HEK293 (cell line): ENCODE measurements at regions not wholly inside any gene's neighbourhood (a gene's known extent, or its start where the extent isn't known, plus 50 kb on each side); places are given as distances from the start of the nearest gene placed in this dataset.
"Not testable (repeated sequence)": the region's sequence is repeated elsewhere in the genome, so short reads cannot be mapped to it uniquely, and the experiment has no call there.

Experiments used
- CTCF ChIA-PET: fragments of 350-600 bp; formaldehyde crosslinking; extraction: SDS; loops from one replicate; lab custom pipeline; 2021; ENCODE audit warnings: antibody characterized with exemption; lab: Yijun Ruan, JAX
- POLR2A ChIA-PET: fragments of 300-600 bp; formaldehyde crosslinking; extraction: SDS; loops from one replicate; lab custom pipeline; 2020; ENCODE audit warnings: antibody characterized with exemption, inconsistent platforms; lab: Yijun Ruan, JAX
- H3K27ac ChIP-seq: fragments of 200-500 bp; sonication (Bioruptor generic); 2 replicates; pipeline ENCODE4 v1.5.1; 2014; ENCODE audit warnings: low read depth, low read length, control low read depth, inconsistent platforms; ENCODE audit errors: extremely low read depth
- H3K36me3 ChIP-seq, 2 experiments: fragments of 200-500 bp in 1 of 2; sonication (Bioruptor generic) in 1 of 2; 1 replicate in 1 of 2; 2 replicates in 1 of 2; pipeline ENCODE4 v1.5.1; 2014 to 2017; ENCODE audit warnings: inconsistent platforms in 2 of 2, low read length in 2 of 2; ENCODE audit not compliant: control insufficient read depth in 2 of 2, insufficient read depth in 1 of 2
- H3K4me1 ChIP-seq: fragments of 200-500 bp; sonication (Bioruptor generic); 2 replicates; pipeline ENCODE4 v1.5.1; 2014; ENCODE audit warnings: mild to moderate bottlenecking, low read length, inconsistent platforms; ENCODE audit not compliant: control insufficient read depth, insufficient read depth
- H3K4me3 ChIP-seq: 2 replicates; pipeline ENCODE4 v1.5.1; 2011; ENCODE audit warnings: low read depth, mild to moderate bottlenecking, control low read depth, low read length, moderate library complexity
- H3K9me3 ChIP-seq: fragments of 200-500 bp; sonication (Bioruptor generic); 2 replicates; pipeline ENCODE4 v1.5.1; 2014; ENCODE audit warnings: low read depth, low read length, inconsistent platforms; ENCODE audit not compliant: control insufficient read depth, insufficient read depth
- IKZF3 ChIP-seq: fragments of 450-650 bp; IDR thresholded peaks from 2 replicates; pipeline ENCODE4 v1.5.0; 2018; ENCODE audit warnings: missing biosample characterization, mild to moderate bottlenecking, missing genetic modification characterization, moderate library complexity
- WT1 ChIP-seq: fragments of 450-650 bp; formaldehyde crosslinking; IDR thresholded peaks from 2 replicates; pipeline ENCODE4 v1.5.1; 2016; ENCODE audit warnings: missing biosample characterization, missing genetic modification characterization
- ZBTB21 ChIP-seq: fragments of 450-650 bp; formaldehyde crosslinking; IDR thresholded peaks from 2 replicates; pipeline ENCODE4 v1.5.1; 2017; ENCODE audit warnings: missing biosample characterization, missing genetic modification characterization
- ZBTB26 ChIP-seq: fragments of 450-650 bp; formaldehyde crosslinking; optimal IDR thresholded peaks from 2 replicates; pipeline ENCODE3; 2016; ENCODE audit warnings: missing biosample characterization, mild to moderate bottlenecking, missing genetic modification characterization
- ZEB2 ChIP-seq: fragments of 450-650 bp; formaldehyde crosslinking; IDR thresholded peaks from 2 replicates; pipeline ENCODE4 v1.5.1; 2016; ENCODE audit warnings: missing biosample characterization, missing genetic modification characterization
- ZNF114 ChIP-seq: fragments of 450-650 bp; formaldehyde crosslinking; IDR thresholded peaks from 2 replicates; pipeline ENCODE4 v1.5.0; 2017; ENCODE audit warnings: missing biosample characterization, missing genetic modification characterization
- ZNF138 ChIP-seq: fragments of 450-650 bp; formaldehyde crosslinking; IDR thresholded peaks from 2 replicates; pipeline ENCODE4 v1.5.1; 2016; ENCODE audit warnings: missing biosample characterization, missing genetic modification characterization, borderline replicate concordance
- ZNF146 ChIP-seq: fragments of 450-650 bp; formaldehyde crosslinking; IDR thresholded peaks from 2 replicates; pipeline ENCODE4 v1.5.1; 2016; ENCODE audit warnings: missing biosample characterization, missing genetic modification characterization
- ZNF184 ChIP-seq: fragments of 450-650 bp; IDR thresholded peaks from 2 replicates; pipeline ENCODE4 v1.5.1; 2018; ENCODE audit warnings: missing biosample characterization, mild to moderate bottlenecking, missing genetic modification characterization
- ZNF391 ChIP-seq: fragments of 450-650 bp; formaldehyde crosslinking; IDR thresholded peaks from 2 replicates; pipeline ENCODE4 v1.5.1; 2016; ENCODE audit warnings: low read depth, missing biosample characterization, missing genetic modification characterization, borderline replicate concordance
- ZNF394 ChIP-seq: fragments of 450-650 bp; formaldehyde crosslinking; IDR thresholded peaks from 2 replicates; pipeline ENCODE4 v1.5.1; 2016; ENCODE audit warnings: missing biosample characterization, missing genetic modification characterization, mild to moderate bottlenecking, moderate library complexity, borderline replicate concordance
- ZNF501 ChIP-seq: fragments of 450-650 bp; formaldehyde crosslinking; IDR thresholded peaks from 2 replicates; pipeline ENCODE4 v1.5.1; 2016; ENCODE audit warnings: missing biosample characterization, missing genetic modification characterization
- ZNF629 ChIP-seq: fragments of 450-650 bp; formaldehyde crosslinking; IDR thresholded peaks from 2 replicates; pipeline ENCODE4 v1.5.1; 2017; ENCODE audit warnings: missing biosample characterization, missing genetic modification characterization
- ZNF654 ChIP-seq: fragments of 450-650 bp; formaldehyde crosslinking; IDR thresholded peaks from 2 replicates; pipeline ENCODE4 v1.5.1; 2016; ENCODE audit warnings: low read depth, missing biosample characterization, missing genetic modification characterization
- ZNF776 ChIP-seq: fragments of 450-650 bp; formaldehyde crosslinking; IDR thresholded peaks from 2 replicates; pipeline ENCODE4 v1.5.0; 2017; ENCODE audit warnings: missing biosample characterization, missing genetic modification characterization, borderline replicate concordance
- ZSCAN30 ChIP-seq: fragments of 450-650 bp; IDR thresholded peaks from 2 replicates; pipeline ENCODE4 v1.5.1; 2018; ENCODE audit warnings: missing biosample characterization, mild to moderate bottlenecking, missing genetic modification characterization, moderate library complexity
- TF ChIP-seq, protein P1 (sequence below): fragments of 450-650 bp; formaldehyde crosslinking; IDR thresholded peaks from 2 replicates; pipeline ENCODE4 v1.5.1; 2016; ENCODE audit warnings: missing biosample characterization, missing genetic modification characterization
- TF ChIP-seq, protein P2 (sequence below): fragments of 450-650 bp; formaldehyde crosslinking; IDR thresholded peaks from 2 replicates; pipeline ENCODE4 v1.5.1; 2016; ENCODE audit warnings: missing biosample characterization, missing genetic modification characterization

GRCh38 chr1:148371551-148371994 lies 111.5 kb downstream of the PPIAL4G start (continued):
- peak; percentile 33; the same call in 1 of the 2 replicates for TF ChIP-seq ZNF391 (tag by site-specific recombination)
- 0 out of 2 replicates have a peak, but pooled peaks have one; percentile 29 for TF ChIP-seq ZNF501 (tag by site-specific recombination)
- peak; percentile 60 for TF ChIP-seq ZEB2 (tag by site-specific recombination)
- TF ChIP-seq IKZF3 (tag by site-specific recombination) = 0 out of 2 replicates have a peak, but pooled peaks have one; percentile 36
- TF ChIP-seq ZNF629 = peak; percentile 89
- peak; percentile 73; the same call in 1 of the 2 replicates for TF ChIP-seq ZSCAN30 (tag by site-specific recombination)
- TF ChIP-seq ZNF394 (tag by site-specific recombination) = peak; percentile 62
- TF ChIP-seq ZNF654 (tag by site-specific recombination) = peak; percentile 96
- peak; percentile 90 for TF ChIP-seq ZBTB21 (tag by site-specific recombination)

DNA sequence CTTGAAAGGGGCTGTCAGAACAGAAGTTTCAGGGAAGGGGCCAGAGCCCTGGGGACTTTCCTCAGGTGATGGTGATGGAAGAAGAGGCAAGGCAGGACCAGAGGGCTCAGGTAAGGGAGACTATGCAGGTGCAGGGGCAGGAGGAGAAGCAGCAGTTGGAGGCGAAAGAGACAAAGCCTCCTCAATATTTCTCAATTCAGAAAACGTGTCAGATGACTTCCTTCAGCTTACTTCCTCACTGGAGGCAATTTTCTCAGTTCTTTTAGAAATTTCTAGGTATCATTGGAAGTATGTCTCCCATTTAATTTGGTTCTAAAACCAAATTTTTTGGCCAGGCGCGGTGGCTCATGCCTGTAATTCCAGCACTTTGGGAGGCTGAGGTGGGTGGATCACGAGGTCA lies 112.4 kb downstream of the PPIAL4G start:
- H3K4me1 ChIP-seq, H3K9me3 ChIP-seq, H3K36me3 ChIP-seq, H3K27ac ChIP-seq, H3K4me3 ChIP-seq, POLR2A ChIA-PET: not testable (repeated sequence)
- CTCF ChIA-PET = interaction anchor here (0.7 to 1.7 kb wide), 2 partner anchors 12 to 20 kb away, joined by 3 to 8 read pairs; no protein-coding TSS in a partner anchor

DNA sequence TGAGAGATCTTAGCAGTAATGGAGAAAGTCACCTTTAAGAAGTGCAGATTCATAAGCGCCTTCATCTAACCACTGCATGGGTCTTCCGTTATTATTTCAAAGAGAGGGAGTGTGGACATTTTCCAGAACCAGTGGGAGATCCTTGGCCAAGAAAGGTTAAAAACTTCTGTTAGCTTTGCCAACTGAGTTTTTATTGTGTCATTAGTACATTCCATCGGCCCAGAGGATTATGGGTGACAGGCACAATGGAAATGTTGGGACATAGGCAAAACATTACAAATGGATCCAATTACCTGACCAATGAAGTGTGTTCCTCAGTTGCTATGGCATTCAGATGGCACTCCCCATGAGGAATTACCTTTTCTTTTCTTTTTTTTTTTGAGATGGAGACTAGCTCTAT lies 115.5 kb downstream of the PPIAL4G start:
- Histone ChIP-seq H3K4me1 (no peaks in the 10 kb centered on the region; the same call in 1 of the 2 replicates), H3K27ac (no peak overlapping the region), H3K9me3 (no peaks in the 10 kb centered on the region), H3K36me3 (no peaks in the 10 kb centered on the region), H3K4me3 (no peak overlapping the region)
- CTCF ChIA-PET = interaction anchor here (1.0 kb wide), 1 partner anchor 18 kb away, joined by 3 read pairs; no protein-coding TSS in a partner anchor
- TF ChIP-seq, protein P1, sequence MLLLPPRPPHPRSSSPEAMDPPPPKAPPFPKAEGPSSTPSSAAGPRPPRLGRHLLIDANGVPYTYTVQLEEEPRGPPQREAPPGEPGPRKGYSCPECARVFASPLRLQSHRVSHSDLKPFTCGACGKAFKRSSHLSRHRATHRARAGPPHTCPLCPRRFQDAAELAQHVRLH = no peak
- TF ChIP-seq ZNF146 (tag by site-specific recombination) (no peak), WT1 (tag by site-specific recombination) (no peak), ZBTB26 (tag by site-specific recombination) (no peak), ZNF184 (tag by site-specific recombination) (no peak), ZNF114 (tag by site-specific recombination) (no peak), ZNF138 (tag by site-specific recombination) (no peak), ZNF501 (tag by site-specific recombination) (no peak), ZNF776 (no peak)
- TF ChIP-seq, protein P2, sequence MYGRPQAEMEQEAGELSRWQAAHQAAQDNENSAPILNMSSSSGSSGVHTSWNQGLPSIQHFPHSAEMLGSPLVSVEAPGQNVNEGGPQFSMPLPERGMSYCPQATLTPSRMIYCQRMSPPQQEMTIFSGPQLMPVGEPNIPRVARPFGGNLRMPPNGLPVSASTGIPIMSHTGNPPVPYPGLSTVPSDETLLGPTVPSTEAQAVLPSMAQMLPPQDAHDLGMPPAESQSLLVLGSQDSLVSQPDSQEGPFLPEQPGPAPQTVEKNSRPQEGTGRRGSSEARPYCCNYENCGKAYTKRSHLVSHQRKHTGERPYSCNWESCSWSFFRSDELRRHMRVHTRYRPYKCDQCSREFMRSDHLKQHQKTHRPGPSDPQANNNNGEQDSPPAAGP = no peak
- POLR2A ChIA-PET = no interaction called here
